ENCODE measurements at regions not wholly inside any gene's neighbourhood (a gene's known extent, or its start where the extent isn't known, plus 50 kb on each side); places are given as distances from the start of the nearest gene placed in this dataset.

DNA sequence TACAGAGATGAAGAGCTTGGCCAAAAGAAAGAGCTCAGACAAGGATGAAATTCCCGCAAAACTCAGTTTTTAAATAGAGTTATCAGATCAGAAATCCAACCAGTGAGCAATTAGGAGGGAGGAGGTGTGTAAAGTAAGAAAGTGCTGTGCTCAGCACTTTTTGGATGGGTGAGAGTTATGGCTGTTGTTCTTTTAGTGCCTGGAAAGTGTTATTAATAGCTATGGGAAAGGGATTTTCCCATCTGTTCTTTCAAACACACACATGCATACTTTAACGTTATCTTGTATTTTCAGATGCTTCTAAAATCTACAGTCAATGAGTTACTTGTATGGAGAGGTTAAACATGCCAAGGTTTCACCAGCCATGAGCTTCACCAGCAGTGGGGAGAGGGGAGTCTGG is 107.3 kb upstream of the TMEM72 start:
- TF ChIP-seq, protein P1, sequence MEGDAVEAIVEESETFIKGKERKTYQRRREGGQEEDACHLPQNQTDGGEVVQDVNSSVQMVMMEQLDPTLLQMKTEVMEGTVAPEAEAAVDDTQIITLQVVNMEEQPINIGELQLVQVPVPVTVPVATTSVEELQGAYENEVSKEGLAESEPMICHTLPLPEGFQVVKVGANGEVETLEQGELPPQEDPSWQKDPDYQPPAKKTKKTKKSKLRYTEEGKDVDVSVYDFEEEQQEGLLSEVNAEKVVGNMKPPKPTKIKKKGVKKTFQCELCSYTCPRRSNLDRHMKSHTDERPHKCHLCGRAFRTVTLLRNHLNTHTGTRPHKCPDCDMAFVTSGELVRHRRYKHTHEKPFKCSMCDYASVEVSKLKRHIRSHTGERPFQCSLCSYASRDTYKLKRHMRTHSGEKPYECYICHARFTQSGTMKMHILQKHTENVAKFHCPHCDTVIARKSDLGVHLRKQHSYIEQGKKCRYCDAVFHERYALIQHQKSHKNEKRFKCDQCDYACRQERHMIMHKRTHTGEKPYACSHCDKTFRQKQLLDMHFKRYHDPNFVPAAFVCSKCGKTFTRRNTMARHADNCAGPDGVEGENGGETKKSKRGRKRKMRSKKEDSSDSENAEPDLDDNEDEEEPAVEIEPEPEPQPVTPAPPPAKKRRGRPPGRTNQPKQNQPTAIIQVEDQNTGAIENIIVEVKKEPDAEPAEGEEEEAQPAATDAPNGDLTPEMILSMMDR (IDR thresholded peaks at IDR 0.05; ENCODE audit: low read depth, low read length, missing control alignments), result no peak
- DNase-seq (ENCODE audit: low read depth), result no peak
- no peak overlapping the region for H3K4me3 ChIP-seq (ENCODE audit: low read depth, low read length)

DNA sequence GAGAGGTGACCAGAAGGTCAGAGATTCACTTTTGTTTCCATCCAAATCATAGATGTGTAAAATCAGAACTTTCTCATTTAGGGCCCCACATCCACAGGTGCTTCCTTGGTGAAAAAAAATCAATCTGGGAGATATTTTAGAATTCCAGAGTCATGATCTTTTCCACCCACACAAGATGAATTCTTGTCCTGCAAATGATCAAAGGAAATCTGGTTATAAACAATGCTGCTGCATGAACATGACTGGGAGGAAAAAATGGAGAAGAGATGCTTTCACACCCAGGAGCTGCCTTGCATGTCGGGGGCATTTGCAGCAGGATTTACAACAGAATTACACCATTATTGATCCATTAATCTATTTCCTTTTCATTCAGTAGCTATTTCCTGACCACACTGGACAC is 106.5 kb upstream of the TMEM72 start:
- H3K4me3 ChIP-seq (ENCODE audit: low read depth, low read length), result no peak overlapping the region
- TF ChIP-seq, protein P1 (IDR thresholded peaks at IDR 0.05; ENCODE audit: low read depth, low read length, missing control alignments), result no peak
- DNase-seq (ENCODE audit: low read depth), result no peak

DNA sequence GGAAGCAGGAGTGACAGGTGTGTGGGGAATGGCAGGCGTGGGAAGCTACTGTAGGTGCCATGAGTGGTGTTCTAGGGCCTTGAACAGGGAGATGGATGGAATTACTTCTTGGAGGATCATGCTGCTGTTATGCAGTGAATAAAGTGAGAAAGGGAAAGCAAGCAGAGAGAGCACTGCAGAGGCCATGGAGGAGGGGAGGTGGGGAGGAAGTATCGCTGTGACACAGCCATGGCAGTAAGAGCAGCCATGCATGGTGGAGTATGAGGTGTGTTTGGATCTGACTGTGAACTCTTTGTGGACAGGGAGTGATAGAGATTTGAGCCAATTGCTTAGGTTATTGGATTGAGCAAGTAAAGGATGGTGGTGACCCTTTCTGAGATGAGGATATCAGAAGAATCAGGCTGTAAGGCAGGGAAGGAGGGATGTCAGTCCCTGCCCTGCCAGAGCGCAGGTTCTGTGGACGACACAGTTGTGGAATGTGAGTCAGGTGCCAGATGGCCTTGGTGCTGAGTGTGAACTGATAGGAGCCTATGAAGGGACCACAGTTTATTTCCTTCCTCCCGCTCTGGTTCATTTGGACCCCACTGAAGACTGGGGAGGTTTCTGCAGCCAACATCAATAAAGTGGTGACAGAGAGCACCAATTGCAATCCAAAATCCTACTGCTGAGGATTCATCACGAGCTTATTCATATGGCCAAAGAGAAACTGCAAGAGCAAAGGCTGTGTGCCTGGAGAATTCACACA is 105.5 kb upstream of the TMEM72 start:
- no peak overlapping the region for H3K4me3 ChIP-seq (ENCODE audit: low read depth, low read length)
- TF ChIP-seq, protein P1 (IDR thresholded peaks at IDR 0.05; ENCODE audit: low read depth, low read length, missing control alignments), result no peak
- no peak for DNase-seq (ENCODE audit: low read depth)

DNA sequence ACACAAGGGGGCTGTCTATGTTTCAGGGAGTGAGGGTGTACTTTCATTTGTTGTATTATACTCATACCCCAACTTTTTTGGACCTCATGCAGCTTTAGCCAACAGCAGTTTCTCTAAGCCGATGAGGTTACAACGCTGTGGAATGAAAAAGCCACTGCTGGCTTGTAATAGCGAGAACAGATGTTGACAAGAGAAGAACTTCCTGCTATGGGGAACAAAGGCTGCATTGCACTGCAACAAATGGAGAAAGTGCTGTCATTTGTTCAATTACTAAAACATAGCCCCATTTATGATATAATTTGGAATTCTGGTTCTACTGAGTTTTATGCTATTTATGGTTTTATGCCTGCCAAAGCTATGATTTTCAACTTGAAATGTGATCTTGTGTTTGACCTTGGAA is 104.2 kb upstream of the TMEM72 start:
- TF ChIP-seq, protein P1 (IDR thresholded peaks at IDR 0.05; ENCODE audit: low read depth, low read length, missing control alignments), result no peak
- H3K4me3 ChIP-seq (ENCODE audit: low read depth, low read length), result no peak overlapping the region
- DNase-seq (ENCODE audit: low read depth), result no peak

DNA sequence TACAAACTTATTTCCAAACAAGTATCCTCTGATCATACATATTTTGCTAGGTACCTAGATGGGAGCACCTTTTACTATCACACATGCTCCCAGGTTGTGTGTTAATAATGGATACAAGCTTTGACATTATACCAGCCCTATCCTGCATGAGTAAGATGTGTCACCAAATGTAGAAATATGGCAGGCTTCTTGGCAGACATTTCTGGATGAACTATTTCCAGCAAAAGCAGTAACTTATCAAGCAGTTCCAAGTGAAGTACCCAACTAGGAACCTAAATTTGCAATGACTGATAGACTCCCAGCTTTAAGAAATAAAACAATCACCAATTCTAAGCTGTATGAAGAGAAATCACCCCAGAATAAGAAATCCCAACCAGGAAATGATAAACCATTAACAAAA is 103.7 kb upstream of the TMEM72 start:
- no peak overlapping the region for H3K4me3 ChIP-seq (ENCODE audit: low read depth, low read length)
- TF ChIP-seq, protein P1 (IDR thresholded peaks at IDR 0.05; ENCODE audit: low read depth, low read length, missing control alignments), result no peak
- no peak for DNase-seq (ENCODE audit: low read depth)

DNA sequence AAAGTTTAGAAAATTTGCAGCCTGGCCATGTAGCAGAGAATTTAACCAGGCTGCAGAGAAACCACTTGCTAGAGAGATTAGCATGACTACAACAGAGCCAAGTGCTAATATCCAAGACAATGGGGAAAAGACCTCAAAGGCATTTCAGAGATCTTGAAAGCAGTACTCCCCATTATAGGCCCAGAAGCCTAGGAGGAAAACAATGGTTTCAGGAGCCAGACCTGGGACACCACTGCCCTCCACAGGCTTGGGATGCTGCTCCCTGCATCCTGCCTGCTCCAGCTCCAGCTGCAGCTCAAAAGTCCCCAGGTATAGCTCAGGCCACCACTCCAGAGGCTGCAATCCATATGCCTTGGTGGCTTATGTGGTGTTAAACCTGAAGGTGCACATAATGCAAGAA is 101.5 kb upstream of the TMEM72 start:
- DNase-seq (ENCODE audit: low read depth), result no peak
- TF ChIP-seq, protein P1 (IDR thresholded peaks at IDR 0.05; ENCODE audit: low read depth, low read length, missing control alignments), result no peak
- H3K4me3 ChIP-seq (ENCODE audit: low read depth, low read length), result no peak overlapping the region

DNA sequence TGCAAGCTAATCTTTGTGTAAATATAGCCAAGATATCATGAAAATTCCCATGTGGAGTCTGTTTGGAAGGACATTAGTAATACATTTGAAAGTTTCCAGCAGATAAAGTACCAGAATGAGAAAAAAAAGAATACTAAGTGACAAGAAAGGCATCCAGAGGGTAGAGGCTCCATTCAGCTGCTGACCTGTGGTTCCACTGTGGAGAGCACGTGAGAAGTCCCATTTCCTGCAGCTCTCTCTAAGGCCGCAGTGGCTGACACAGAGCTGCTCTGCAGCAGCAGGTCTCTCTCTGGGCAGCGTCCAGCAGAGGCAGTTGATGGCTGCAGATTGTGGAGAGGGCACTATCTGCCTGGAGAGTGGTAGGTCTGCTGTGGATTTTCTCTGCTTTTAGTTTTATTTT is 100.1 kb upstream of the TMEM72 start:
- TF ChIP-seq, protein P1 (IDR thresholded peaks at IDR 0.05; ENCODE audit: low read depth, low read length, missing control alignments), result no peak
- H3K4me3 ChIP-seq (ENCODE audit: low read depth, low read length), result no peak overlapping the region
- no peak for DNase-seq (ENCODE audit: low read depth)

Measured in GM12864 (cell line).